ENCODE measurements at regions not wholly inside any gene's neighbourhood (a gene's known extent, or its start where the extent isn't known, plus 50 kb on each side); places are given as distances from the start of the nearest gene placed in this dataset.
"Not testable (repeated sequence)": the region's sequence is repeated elsewhere in the genome, so short reads cannot be mapped to it uniquely, and the experiment has no call there.

- DNase-seq (ENCODE audit: low spot score), result no peak
These were observed 91.5 kb upstream of the RREB1 start for GRCh38 chr6:7016226-7016625.

- DNase-seq (ENCODE audit: low spot score), result no peak
These were observed 86.5 kb upstream of the RREB1 start for GRCh38 chr6:7021301-7021700.

GRCh38 chr6:7025861-7026260 is 81.9 kb upstream of the RREB1 start:
- no peak for DNase-seq (ENCODE audit: low spot score)

- not testable (repeated sequence) for DNase-seq (ENCODE audit: low spot score)
These were observed 78.8 kb upstream of the RREB1 start for GRCh38 chr6:7028963-7029362.

- DNase-seq (ENCODE audit: low spot score), result not testable (repeated sequence)
These were observed 76.8 kb upstream of the RREB1 start for GRCh38 chr6:7030968-7031367.

GRCh38 chr6:7033202-7033601 is 74.6 kb upstream of the RREB1 start:
- no peak for DNase-seq (ENCODE audit: low spot score)

- no peak for DNase-seq (ENCODE audit: low spot score)
These were observed 73.7 kb upstream of the RREB1 start for GRCh38 chr6:7034055-7034454.

GRCh38 chr6:7035837-7036249 is 71.9 kb upstream of the RREB1 start:
- peak; percentile 46 for DNase-seq (ENCODE audit: low spot score)

GRCh38 chr6:7041511-7042026 is 66.2 kb upstream of the RREB1 start:
- no peak for DNase-seq (ENCODE audit: low spot score)

- DNase-seq (ENCODE audit: low spot score), result no peak
These were observed 65.6 kb upstream of the RREB1 start for GRCh38 chr6:7042056-7042653.

- no peak for DNase-seq (ENCODE audit: low spot score)
These were observed 64.9 kb upstream of the RREB1 start for GRCh38 chr6:7042654-7043545.

GRCh38 chr6:7045331-7045730 is 62.4 kb upstream of the RREB1 start:
- no peak for DNase-seq (ENCODE audit: low spot score)

- DNase-seq (ENCODE audit: low spot score), result no peak
These were observed 62.0 kb upstream of the RREB1 start for GRCh38 chr6:7045746-7046145.

GRCh38 chr6:7047128-7047527 is 60.6 kb upstream of the RREB1 start:
- DNase-seq (ENCODE audit: low spot score), result no peak

- no peak for DNase-seq (ENCODE audit: low spot score)
These were observed 59.8 kb upstream of the RREB1 start for GRCh38 chr6:7047966-7048365.

- no peak for DNase-seq (ENCODE audit: low spot score)
These were observed 58.9 kb upstream of the RREB1 start for GRCh38 chr6:7048894-7049293.

GRCh38 chr6:7050004-7050403 is 57.8 kb upstream of the RREB1 start:
- DNase-seq (ENCODE audit: low spot score), result no peak

GRCh38 chr6:7050872-7051779 is 56.6 kb upstream of the RREB1 start:
- no peak for DNase-seq (ENCODE audit: low spot score)

- peak; percentile 47 for DNase-seq (ENCODE audit: low spot score)
These were observed 55.9 kb upstream of the RREB1 start for GRCh38 chr6:7051780-7052442.

GRCh38 chr6:7052443-7053011 is 55.2 kb upstream of the RREB1 start:
- peak; percentile 22 for DNase-seq (ENCODE audit: low spot score)

GRCh38 chr6:7053125-7053774 is 54.5 kb upstream of the RREB1 start:
- DNase-seq (ENCODE audit: low spot score), result no peak
